Ishikawa (cell line): ENCODE measurements at regions not wholly inside any gene's neighbourhood (a gene's known extent, or its start where the extent isn't known, plus 50 kb on each side); places are given as distances from the start of the nearest gene placed in this dataset.

ENCODE experiments used
- CEBPB ChIP-seq: IDR thresholded peaks from 2 replicates; pipeline ENCODE4 v1.6.1; 2012
- CREB1 ChIP-seq: IDR thresholded peaks from 2 replicates; pipeline ENCODE4 v1.6.1; 2012; ENCODE audit warnings: low read depth
- EGR1 ChIP-seq: IDR thresholded peaks from 2 replicates; pipeline ENCODE4 v1.6.1; 2012
- EP300 ChIP-seq: IDR thresholded peaks from 2 replicates; pipeline ENCODE4 v1.6.1; 2012; ENCODE audit warnings: borderline replicate concordance
- FOXM1 ChIP-seq: IDR thresholded peaks from 2 replicates; pipeline ENCODE4 v1.6.1; 2012; ENCODE audit warnings: low read depth, borderline replicate concordance
- MAX ChIP-seq: IDR thresholded peaks from 2 replicates; pipeline ENCODE4 v1.6.1; 2012
- NFIC ChIP-seq: IDR thresholded peaks from 2 replicates; pipeline ENCODE4 v1.6.1; 2012
- RAD21 ChIP-seq: IDR thresholded peaks from 2 replicates; pipeline ENCODE4 v1.6.1; 2012; ENCODE audit warnings: low read depth
- REST ChIP-seq: IDR thresholded peaks from 2 replicates; pipeline ENCODE4 v1.6.1; 2012; ENCODE audit warnings: low read depth, mild to moderate bottlenecking
- TAF1 ChIP-seq: IDR thresholded peaks from 2 replicates; pipeline ENCODE4 v1.6.1; 2012; ENCODE audit warnings: low read depth, mild to moderate bottlenecking
- TCF12 ChIP-seq: IDR thresholded peaks from 2 replicates; pipeline ENCODE4 v1.6.1; 2012; ENCODE audit warnings: low read depth
- TEAD4 ChIP-seq: IDR thresholded peaks from 2 replicates; pipeline ENCODE4 v1.6.1; 2012
- USF1 ChIP-seq: IDR thresholded peaks from 2 replicates; pipeline ENCODE4 v1.6.1; 2012
- YY1 ChIP-seq: IDR thresholded peaks from 2 replicates; pipeline ENCODE4 v1.6.1; 2012; ENCODE audit warnings: low read depth
- ZBTB7A ChIP-seq: IDR thresholded peaks from 2 replicates; pipeline ENCODE4 v1.6.1; 2012; ENCODE audit warnings: low read depth

DNA sequence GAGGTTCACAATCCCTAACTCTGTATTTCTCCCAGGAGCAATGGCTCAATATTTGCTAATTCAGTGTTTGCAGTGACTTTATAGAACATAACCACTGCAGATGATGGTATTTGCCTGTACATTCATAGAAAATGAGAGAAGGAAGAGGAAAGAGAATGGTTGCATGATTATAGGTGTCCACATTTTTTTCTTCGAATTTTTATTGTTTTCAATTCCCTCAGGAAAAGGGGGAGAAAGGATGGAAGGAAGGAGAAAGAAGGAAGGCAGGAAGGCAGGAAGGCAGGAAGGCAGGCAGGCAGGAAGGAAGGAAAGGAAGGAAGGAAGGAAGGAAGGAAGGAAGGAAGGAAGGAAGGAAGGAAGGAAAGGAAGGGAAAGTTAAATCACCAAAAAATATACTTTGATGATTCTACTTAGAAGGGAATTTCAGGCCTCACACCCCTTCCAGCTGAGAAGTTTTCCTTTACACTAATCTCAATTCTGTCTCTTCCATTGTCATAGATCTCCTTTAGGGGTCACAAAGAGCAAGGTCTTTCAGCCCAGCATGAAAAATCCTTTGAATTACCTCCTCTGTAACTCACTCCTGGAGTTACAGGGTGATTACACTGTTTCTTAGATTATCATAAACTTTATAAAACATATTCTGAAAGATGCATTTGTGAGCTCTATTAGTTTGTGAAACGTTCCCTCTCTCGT, 118.8 kb upstream of the INHBA start:
- no peak for TF ChIP-seq CEBPB
- no peak for TF ChIP-seq YY1
- no peak for TF ChIP-seq ZBTB7A
- TF ChIP-seq REST: no peak
- no peak for TF ChIP-seq RAD21
- TF ChIP-seq USF1: no peak
- TF ChIP-seq TAF1: no peak
- no peak for TF ChIP-seq TCF12
- TF ChIP-seq MAX: no peak
- TF ChIP-seq TEAD4: no peak
- TF ChIP-seq FOXM1: no peak
- TF ChIP-seq EGR1: no peak
- no peak for TF ChIP-seq NFIC
- no peak for TF ChIP-seq EP300
- TF ChIP-seq CREB1: no peak

GRCh38 chr7:41820111-41820671, 117.3 kb upstream of the INHBA start:
- no peak for TF ChIP-seq MAX
- TF ChIP-seq NFIC: no peak
- no peak for TF ChIP-seq CREB1
- no peak for TF ChIP-seq RAD21
- TF ChIP-seq YY1: no peak
- TF ChIP-seq CEBPB: no peak
- no peak for TF ChIP-seq TCF12
- TF ChIP-seq EGR1: no peak
- TF ChIP-seq ZBTB7A: no peak
- no peak for TF ChIP-seq TEAD4
- no peak for TF ChIP-seq FOXM1
- TF ChIP-seq EP300: no peak
- TF ChIP-seq USF1: no peak
- no peak for TF ChIP-seq REST
- no peak for TF ChIP-seq TAF1

GRCh38 chr7:41819645-41820044, 116.8 kb upstream of the INHBA start:
- no peak for TF ChIP-seq TEAD4
- TF ChIP-seq RAD21: no peak
- no peak for TF ChIP-seq NFIC
- TF ChIP-seq REST: no peak
- no peak for TF ChIP-seq FOXM1
- TF ChIP-seq EP300: no peak

DNA sequence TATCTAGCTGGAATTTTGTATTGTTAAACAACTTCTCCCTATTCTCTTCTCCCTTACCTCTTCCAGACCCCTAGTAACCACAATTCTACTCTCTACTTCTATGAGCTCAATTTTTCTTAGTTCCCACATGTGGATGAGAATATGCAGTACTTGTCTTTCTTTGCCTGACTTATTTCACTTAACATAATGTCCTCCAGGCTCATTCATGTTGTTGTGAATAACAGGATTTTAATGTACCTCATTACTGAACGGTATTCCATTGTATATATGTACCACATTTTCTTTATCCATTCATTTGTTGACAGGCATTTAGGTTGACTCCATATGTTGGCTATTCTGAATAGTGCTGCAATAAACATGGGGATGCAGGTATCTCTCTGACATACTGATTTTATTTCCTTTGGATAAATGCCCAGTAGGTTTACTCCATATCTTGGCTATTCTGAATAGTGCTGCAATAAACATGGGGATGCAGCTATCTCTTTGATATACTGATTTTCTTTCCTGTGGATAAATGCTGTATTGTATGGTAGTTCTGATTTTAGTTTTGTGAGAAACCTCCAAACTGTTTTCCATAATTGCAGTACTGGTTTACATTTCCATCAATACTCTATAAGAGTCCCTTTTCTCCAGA, 116.0 kb upstream of the INHBA start:
- TF ChIP-seq RAD21 (no peak), USF1 (no peak), EP300 (no peak), TEAD4 (no peak), MAX (no peak), CREB1 (no peak), CEBPB (no peak), YY1 (no peak), NFIC (no peak), TAF1 (no peak)
